OCI-LY7 (cell line): ENCODE measurements at regions not wholly inside any gene's neighbourhood (a gene's known extent, or its start where the extent isn't known, plus 50 kb on each side); places are given as distances from the start of the nearest gene placed in this dataset.
A peak's percentile ranks its signal among the peaks of the same experiment; 100 is the strongest.

ENCODE experiments used
- BruUV-seq: library from RNA; stranded (reverse); fragments of 400-500 nt; replicated peaks from 2 replicates; lab custom pipeline; 2021; lab: Mats Ljungman, UMichigan
- CTCF ChIA-PET: fragments of 300-600 bp; sonication (Branson Sonifier 250); formaldehyde crosslinking; loops from one replicate; lab custom pipeline; 2022; ENCODE audit warnings: antibody characterized with exemption; ENCODE audit not compliant: unreplicated experiment; lab: Charles Lee
- POLR2A ChIA-PET: fragments of 300-600 bp; sonication (Branson Sonifier 250); formaldehyde crosslinking; loops from one replicate; lab custom pipeline; 2022; ENCODE audit warnings: antibody characterized with exemption; lab: Charles Lee
- DNase-seq: peaks from one replicate; pipeline ENCODE4 v3.0.0-alpha.2; 2015; ENCODE audit warnings: low spot score
- H2AFZ ChIP-seq: fragments of 200-600 bp; sonication (generic), shearing (Covaris generic); 2 replicates; pipeline ENCODE4 v1.6.1; 2014; ENCODE audit warnings: mild to moderate bottlenecking, antibody characterized with exemption, low read length, moderate library complexity
- H3K27ac ChIP-seq: fragments of 200-600 bp; sonication (generic); 2 replicates; pipeline ENCODE4 v1.5.1; 2014; ENCODE audit warnings: mixed run types, low read depth, mild to moderate bottlenecking, moderate library complexity, low read length, inconsistent platforms; ENCODE audit not compliant: poor library complexity, severe bottlenecking
- H3K36me3 ChIP-seq: fragments of 200-600 bp; sonication (generic); 2 replicates; pipeline ENCODE4 v1.6.1; 2014; ENCODE audit warnings: mild to moderate bottlenecking, antibody characterized with exemption, low read length, moderate library complexity, mixed read lengths; ENCODE audit not compliant: insufficient read depth
- H3K4me1 ChIP-seq: fragments of 200-600 bp; sonication (generic); 2 replicates; pipeline ENCODE4 v1.5.1; 2014; ENCODE audit warnings: mild to moderate bottlenecking, low read length; ENCODE audit not compliant: insufficient read depth, poor library complexity, severe bottlenecking
- H3K4me2 ChIP-seq: fragments of 200-600 bp; sonication (generic); 2 replicates; pipeline ENCODE4 v1.6.1; 2014; ENCODE audit warnings: mild to moderate bottlenecking, low read length
- H3K4me3 ChIP-seq: fragments of 200-600 bp; sonication (generic); 2 replicates; pipeline ENCODE4 v1.5.1; 2014; ENCODE audit warnings: mild to moderate bottlenecking, low read depth, low read length; ENCODE audit not compliant: poor library complexity, severe bottlenecking
- H3K79me2 ChIP-seq: fragments of 200-600 bp; sonication (generic); 2 replicates; pipeline ENCODE4 v1.6.1; 2016; ENCODE audit warnings: low read depth, mild to moderate bottlenecking, low read length, moderate library complexity, mixed read lengths; ENCODE audit not compliant: insufficient read depth
- H3K9me2 ChIP-seq: fragments of 200-600 bp; sonication (generic); 2 replicates; pipeline ENCODE4 v1.6.1; 2016; ENCODE audit warnings: mild to moderate bottlenecking, low read length, mixed read lengths; ENCODE audit not compliant: insufficient read depth
- H3K9me3 ChIP-seq: fragments of 200-600 bp; sonication (generic); 2 replicates; pipeline ENCODE4 v1.6.1; 2014; ENCODE audit warnings: mild to moderate bottlenecking, mixed run types, low read length, mixed read lengths
- H4K20me1 ChIP-seq: fragments of 200-600 bp; sonication (generic); 2 replicates; pipeline ENCODE4 v1.6.1; 2014; ENCODE audit warnings: mild to moderate bottlenecking, antibody characterized with exemption, low read length, moderate library complexity, mixed read lengths; ENCODE audit not compliant: insufficient read depth
- CTCF ChIP-seq: fragments of 200-600 bp; sonication (generic); conservative IDR thresholded peaks from 2 replicates; pipeline ENCODE4 v1.5.1; 2014; ENCODE audit warnings: mild to moderate bottlenecking, antibody characterized with exemption, low read length, moderate library complexity, mixed read lengths
- EZH2phosphoT487 ChIP-seq: fragments of 200-600 bp; sonication (generic); IDR thresholded peaks from 2 replicates; pipeline ENCODE4 v1.6.1; 2018; ENCODE audit warnings: low read depth, borderline replicate concordance, mild to moderate bottlenecking, mixed run types, antibody characterized with exemption, low read length, moderate library complexity, mixed read lengths
- intact Hi-C: fragments of 100-400 bp; cut with micrococcal nuclease; formaldehyde crosslinking; loops from one replicate; pipeline ENCODE4 v1.10.0; 2022; ENCODE audit not compliant: unreplicated experiment

- ChIA-PET CTCF (no interaction called here), POLR2A (interaction anchor here (1.7 kb wide), 1 partner anchor 12 kb away, joined by 7 read pairs; no protein-coding TSS in a partner anchor)
- Histone ChIP-seq H3K4me2 (peak overlapping the region; percentile 55), H3K79me2 (no peaks in the 10 kb centered on the region), H3K4me1 (peaks cover 11% of the 10 kb centered on the region), H4K20me1 (no peaks in the 10 kb centered on the region), H3K36me3 (no peaks in the 10 kb centered on the region), H3K4me3 (no peak overlapping the region), H3K27ac (no peak overlapping the region), H2AFZ (no peak overlapping the region), H3K9me2 (no peaks in the 10 kb centered on the region), H3K9me3 (no peaks in the 10 kb centered on the region)
- no peak for TF ChIP-seq EZH2phosphoT487
- intact Hi-C loops = no loop called here
- peak; percentile 4 for DNase-seq
- BruUV-seq = no TSS peak
Measured at GRCh38 chr6:112827793-112828192, 480.7 kb downstream of the RFPL4B start.

DNA sequence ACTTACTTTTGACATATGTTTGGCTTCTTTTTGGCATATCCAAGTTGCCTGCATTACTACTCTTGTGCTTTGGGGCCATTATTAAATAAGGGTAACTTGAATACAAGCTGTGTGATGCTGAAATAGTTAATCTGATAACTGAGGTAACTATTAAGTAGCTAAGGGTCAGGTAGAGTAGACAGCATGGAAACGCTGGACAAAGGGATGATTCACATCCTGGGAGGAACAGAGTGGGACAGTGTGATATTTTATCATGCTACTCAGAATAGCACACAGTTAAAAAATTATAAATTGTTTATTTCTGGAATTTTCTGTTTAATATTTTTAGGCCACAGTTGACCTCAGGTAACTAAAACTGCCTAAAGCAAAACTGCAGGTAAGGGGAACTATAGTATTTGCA lies 483.9 kb downstream of the RFPL4B start:
- DNase-seq = no peak
- no peak overlapping the region for H3K4me3 ChIP-seq
- H3K27ac ChIP-seq = no peak overlapping the region
- H3K4me2 ChIP-seq = no peak overlapping the region
- POLR2A ChIA-PET = no interaction called here
- CTCF ChIA-PET = no interaction called here
- H3K9me3 ChIP-seq = no peaks in the 10 kb centered on the region
- H2AFZ ChIP-seq = no peak overlapping the region
- H3K79me2 ChIP-seq = no peaks in the 10 kb centered on the region
- H4K20me1 ChIP-seq = no peaks in the 10 kb centered on the region
- no TSS peak for BruUV-seq
- intact Hi-C loops = no loop called here
- H3K9me2 ChIP-seq = no peaks in the 10 kb centered on the region
- no peaks in the 10 kb centered on the region for H3K36me3 ChIP-seq
- H3K4me1 ChIP-seq = peaks cover 11% of the 10 kb centered on the region
- TF ChIP-seq CTCF = no peak
- TF ChIP-seq EZH2phosphoT487 = no peak

DNA sequence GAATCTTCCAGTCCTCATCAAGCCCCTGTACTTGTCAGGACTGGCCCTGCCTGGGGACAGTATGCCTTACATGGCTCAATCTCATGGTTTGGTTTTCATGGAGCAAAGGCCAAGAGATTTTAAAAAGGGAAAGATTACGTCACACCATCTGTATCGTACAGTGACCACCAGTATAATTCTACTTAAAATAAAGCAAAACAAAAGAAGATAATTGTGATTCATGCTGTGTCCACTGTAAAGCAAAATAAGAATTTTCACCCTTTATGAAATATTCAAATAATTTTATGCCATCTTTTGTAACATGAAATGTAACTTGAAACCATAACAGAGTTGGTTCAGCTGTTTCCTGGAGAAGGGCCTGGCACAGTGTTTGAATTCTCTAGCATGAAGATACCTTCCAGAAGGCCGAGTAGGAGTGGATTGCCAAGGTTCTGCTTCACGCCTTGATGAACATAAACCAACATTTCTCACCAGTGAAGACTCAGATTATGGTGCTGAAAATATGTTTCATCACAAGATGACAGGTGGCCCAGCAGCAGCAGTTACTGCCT lies 486.5 kb downstream of the RFPL4B start:
- no peaks in the 10 kb centered on the region for H3K4me1 ChIP-seq
- TF ChIP-seq EZH2phosphoT487 = no peak
- no peaks in the 10 kb centered on the region for H4K20me1 ChIP-seq
- no peaks in the 10 kb centered on the region for H3K9me2 ChIP-seq
- no peak overlapping the region for H3K27ac ChIP-seq
- H2AFZ ChIP-seq = no peak overlapping the region
- no peak overlapping the region for H3K4me3 ChIP-seq
- no TSS peak for BruUV-seq
- intact Hi-C loops = no loop called here
- no peaks in the 10 kb centered on the region for H3K9me3 ChIP-seq
- H3K4me2 ChIP-seq = no peak overlapping the region
- ChIA-PET CTCF (no interaction called here), POLR2A (no interaction called here)
- no peak for DNase-seq
- no peaks in the 10 kb centered on the region for H3K36me3 ChIP-seq
- H3K79me2 ChIP-seq = no peaks in the 10 kb centered on the region
